ENCODE measurements at regions not wholly inside any gene's neighbourhood (a gene's known extent, or its start where the extent isn't known, plus 50 kb on each side); places are given as distances from the start of the nearest gene placed in this dataset.

GRCh38 chr18:2207294-2207693 is 364.0 kb downstream of the METTL4 start:
- TF ChIP-seq EZH2phosphoT487 (IDR thresholded peaks at IDR 0.05; ENCODE audit: insufficient read depth, low read depth) (no peak), EZH2 (IDR thresholded peaks at IDR 0.05; ENCODE audit: insufficient read depth, poor library complexity, severe bottlenecking) (no peak)
